Colon (tissue), 2 donors: ENCODE measurements at regions not wholly inside any gene's neighbourhood (a gene's known extent, or its start where the extent isn't known, plus 50 kb on each side); places are given as distances from the start of the nearest gene placed in this dataset.
"Not testable (repeated sequence)": the region's sequence is repeated elsewhere in the genome, so short reads cannot be mapped to it uniquely, and the experiment has no call there.

Experiments
- FAIRE-seq: peaks from 2 replicates; lab custom pipeline; 2012; peaks lifted over from hg19 to GRCh38; lab: Jason Lieb, UNC
- donor health status: control.
- donor health status: control.

DNA sequence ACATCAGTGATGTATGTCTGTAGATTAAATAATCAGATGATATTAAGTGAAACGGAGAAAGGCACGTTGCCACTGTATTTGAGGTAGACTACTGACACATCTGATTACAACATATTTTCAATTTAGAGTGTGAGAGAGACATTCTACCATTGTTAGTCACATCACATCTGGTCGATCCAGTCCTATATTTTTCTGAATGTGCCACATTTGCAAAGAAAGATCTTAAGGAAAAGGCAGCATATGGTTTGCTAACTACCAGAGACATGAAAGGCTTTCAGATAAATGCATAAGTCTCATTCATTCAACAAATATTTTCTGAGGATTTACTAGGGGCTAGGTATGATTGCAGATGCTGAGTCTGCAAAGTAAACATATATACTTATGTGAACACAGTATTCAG, 114.3 kb upstream of the RUNX1 start:
- FAIRE-seq: no peak

DNA sequence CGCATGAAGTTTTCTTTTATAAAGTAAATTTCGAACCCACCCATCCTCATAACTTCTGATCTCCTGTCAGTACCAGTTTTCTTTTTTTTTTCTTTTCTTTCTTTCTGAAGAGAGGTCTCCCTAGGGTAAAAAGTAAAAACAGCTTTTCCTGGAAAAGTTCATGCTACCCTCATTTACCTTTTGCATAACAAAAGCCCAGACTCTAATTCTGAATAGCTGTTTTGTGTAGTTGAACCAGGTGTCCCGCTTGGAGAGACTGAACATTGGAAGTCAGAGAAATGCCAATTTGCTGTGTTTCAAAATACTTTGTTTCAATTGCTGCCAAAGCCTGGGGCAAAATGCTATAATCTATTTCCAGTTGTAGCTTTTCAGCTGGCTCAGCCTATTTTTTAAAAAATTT, 113.7 kb upstream of the RUNX1 start:
- FAIRE-seq: no peak

- no peak for FAIRE-seq
Measured at GRCh38 chr21:35159881-35160280, 110.8 kb upstream of the RUNX1 start.

- not testable (repeated sequence) for FAIRE-seq
Measured at GRCh38 chr21:35157374-35157773, 108.3 kb upstream of the RUNX1 start.

- FAIRE-seq: no peak
Measured at GRCh38 chr21:35156293-35157278, 107.5 kb upstream of the RUNX1 start.

- no peak for FAIRE-seq
Measured at GRCh38 chr21:35154788-35155187, 105.7 kb upstream of the RUNX1 start.

DNA sequence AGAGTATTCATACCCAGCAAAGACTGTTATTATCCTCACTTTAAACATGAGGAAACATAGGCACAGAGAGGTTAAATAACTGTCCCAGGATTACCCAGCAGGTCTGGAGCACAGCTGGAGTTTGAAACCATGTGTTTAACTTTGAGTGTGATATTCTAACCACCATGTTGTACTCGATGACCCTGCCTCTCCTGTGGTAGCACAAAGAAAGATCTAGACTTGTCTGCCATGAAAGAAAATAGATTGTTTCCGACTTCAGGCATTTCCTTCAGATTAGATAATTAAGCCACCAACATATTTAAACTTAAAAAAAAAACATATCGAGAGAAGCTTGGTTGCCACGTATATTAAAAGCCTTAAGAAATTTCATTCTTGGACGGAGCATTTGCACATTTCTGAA, 104.6 kb upstream of the RUNX1 start:
- no peak for FAIRE-seq

DNA sequence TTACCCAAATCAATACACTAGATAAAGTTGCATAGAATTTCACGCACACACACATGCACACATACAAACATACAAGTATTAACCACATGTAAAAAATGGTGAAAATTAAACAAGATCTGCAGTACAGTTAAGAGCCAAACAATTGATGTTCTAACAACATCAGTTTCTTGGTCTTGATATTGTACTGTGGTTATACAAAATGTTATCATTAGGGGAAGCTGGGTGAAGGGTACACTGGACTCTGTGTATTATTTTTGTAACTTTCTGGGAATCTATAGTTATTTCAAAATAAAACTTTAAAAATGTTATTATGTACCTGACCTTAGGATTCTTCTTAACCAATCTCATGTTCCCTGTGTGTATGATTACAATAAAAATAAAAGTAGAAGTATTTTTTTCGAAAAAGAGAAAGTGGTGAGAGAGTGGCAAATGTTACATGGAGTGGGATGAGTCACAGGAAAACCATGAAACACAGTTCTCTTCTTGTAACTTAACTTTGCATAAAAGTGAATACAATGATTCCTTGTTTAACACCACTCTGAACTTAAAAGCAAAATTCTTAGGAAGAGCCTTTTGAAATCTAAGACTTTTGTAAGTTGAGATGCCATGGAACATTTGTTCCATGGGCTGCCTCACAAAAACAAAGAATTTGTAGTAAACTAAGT, 101.6 kb upstream of the RUNX1 start:
- FAIRE-seq: no peak

GRCh38 chr21:35149698-35150097, 100.6 kb upstream of the RUNX1 start:
- no peak for FAIRE-seq

- FAIRE-seq: no peak
Measured at GRCh38 chr21:35147439-35147838, 98.3 kb upstream of the RUNX1 start.

DNA sequence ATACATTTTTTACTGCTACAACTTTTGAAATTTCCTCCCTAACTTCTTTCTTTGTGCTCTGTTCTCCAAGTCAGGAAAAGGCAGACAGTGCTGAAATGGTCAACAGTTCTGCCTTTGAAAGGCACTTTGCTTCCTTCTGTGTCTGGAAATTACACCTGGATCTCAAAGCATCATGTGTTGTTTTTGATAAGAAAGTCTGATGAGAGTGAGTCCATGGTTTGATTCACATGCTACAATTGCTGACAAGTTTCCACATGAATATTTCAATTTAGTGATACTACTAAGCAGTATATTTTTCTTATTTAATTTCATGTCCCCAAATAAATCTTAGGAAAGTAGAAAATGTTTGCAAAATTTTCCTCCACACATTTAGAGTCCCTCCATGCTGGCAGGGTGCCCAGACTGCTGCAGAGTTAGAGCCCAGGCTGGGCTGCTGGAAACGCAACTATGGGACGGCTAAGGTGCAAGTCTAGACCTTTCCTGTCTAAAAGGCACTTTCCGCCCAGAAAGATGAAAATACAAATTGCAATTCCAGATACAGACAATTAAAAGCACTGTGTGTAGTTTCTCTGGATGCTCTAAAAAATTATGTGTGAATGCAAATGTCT, 96.6 kb upstream of the RUNX1 start:
- FAIRE-seq: no peak

DNA sequence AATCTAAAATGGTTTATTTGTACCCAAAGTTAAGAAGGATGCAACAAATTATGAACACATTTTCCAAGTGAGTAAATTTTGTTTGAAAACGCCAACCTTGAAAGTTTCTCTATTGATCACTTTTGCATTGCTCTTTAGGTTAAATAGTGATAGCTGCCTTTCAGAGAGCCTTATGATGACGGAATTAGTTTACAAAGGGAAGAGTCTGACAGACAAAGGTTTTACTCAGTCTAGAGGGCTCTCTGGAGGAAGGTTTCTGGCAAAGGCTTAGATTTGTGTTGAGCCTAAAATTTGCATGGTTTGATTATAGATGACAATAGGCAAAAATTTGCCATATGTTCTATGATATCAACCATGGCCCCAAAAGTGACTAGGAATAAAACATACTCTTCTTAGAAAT, 95.9 kb upstream of the RUNX1 start:
- FAIRE-seq: no peak

DNA sequence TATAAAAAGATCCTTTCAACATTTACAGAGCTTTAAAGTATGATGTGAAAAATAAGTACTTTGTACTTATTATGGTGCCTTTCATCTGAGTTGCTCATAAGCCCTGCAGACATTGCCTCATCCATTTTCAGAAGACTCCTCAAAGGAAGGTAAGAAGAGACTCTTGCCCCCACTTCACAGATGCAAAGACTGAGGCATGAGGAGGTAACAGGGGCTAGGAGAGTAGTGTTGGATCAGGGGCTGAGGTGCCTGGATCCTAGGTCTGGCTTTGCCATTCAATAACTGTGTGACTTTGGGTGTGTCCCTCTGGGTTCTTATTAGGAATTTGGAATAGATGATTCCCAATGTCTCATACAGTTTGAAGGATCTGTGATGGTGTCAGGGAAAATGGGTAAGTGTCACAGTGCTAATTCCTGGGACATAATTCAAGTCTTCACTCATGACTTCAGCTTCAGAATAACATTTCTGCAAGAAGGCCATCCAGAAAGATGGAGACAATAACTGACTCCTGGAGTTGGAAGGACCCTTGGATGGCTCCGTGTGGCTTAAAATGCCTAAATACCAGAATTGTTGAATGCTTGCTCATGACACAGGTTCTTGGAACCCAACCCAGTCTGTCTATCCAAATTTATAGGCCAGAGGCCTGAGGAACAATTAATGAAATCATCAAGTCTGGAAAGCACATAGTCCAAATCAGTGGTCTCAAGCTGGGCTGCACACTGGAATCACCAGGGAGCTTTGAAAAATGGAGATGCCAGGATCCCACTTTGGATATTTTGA, 93.1 kb upstream of the RUNX1 start:
- no peak for FAIRE-seq

DNA sequence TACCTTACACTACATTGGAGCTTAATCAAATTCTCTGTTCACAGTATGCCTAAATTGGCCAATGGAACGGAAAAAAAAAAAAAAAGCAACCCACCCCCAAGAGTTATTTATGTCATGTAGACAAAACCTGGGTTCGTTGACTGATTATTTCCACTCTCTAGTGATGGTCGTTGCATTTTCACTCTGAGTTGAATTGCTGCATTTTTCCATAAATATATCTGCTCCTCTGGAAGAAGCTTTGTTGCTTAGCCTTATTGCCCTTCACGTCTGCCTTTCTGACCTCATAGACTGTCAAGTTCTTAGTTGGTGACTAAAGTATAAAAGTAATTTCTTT, 90.2 kb upstream of the RUNX1 start:
- no peak for FAIRE-seq

GRCh38 chr21:35138665-35139381, 89.7 kb upstream of the RUNX1 start:
- no peak for FAIRE-seq

GRCh38 chr21:35136586-35137219, 87.6 kb upstream of the RUNX1 start:
- no peak for FAIRE-seq

- no peak for FAIRE-seq
Measured at GRCh38 chr21:35136106-35136505, 87.0 kb upstream of the RUNX1 start.

GRCh38 chr21:35135481-35135880, 86.4 kb upstream of the RUNX1 start:
- no peak for FAIRE-seq

DNA sequence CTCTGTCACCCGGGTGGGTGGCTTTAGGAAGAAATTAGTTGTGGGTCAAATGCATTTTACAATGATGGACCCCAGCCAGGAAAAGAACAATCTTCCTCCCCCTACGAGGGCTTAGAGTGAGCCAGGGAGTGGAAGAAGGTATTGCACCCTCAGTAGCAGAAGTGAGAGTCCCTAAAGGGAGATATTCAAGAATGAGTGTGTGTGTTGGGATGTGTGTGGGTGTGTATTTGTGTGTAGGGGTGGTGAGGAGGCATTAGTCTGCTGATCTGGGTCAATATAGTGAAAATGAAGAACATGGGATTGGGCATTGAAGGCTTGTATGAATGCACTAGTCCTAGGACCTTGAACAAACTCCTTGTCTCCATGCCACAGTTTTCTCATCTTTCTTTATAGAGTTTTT, 85.2 kb upstream of the RUNX1 start:
- no peak for FAIRE-seq

DNA sequence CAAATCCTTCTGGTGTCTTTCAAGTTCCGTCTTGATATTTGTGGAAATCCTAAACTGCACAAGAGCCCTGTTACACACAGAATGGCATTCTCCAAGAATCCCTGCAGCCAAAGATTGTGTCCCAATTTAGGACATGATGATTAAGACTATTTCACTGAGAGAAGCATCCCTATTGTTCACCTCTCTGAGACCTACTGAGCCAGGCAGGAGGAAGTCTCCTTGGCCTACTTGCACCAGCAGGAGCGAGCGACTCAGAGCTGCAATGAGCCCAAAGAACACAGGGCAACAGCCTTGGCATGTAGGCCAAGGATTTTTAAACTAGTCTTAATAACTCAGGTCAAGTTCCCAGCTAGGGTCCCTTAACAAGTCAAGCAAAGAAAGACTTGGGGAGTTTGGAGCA, 79.4 kb upstream of the RUNX1 start:
- FAIRE-seq: no peak

GRCh38 chr21:35127851-35128250, 78.7 kb upstream of the RUNX1 start:
- FAIRE-seq: no peak
